ENCODE measurements at regions not wholly inside any gene's neighbourhood (a gene's known extent, or its start where the extent isn't known, plus 50 kb on each side); places are given as distances from the start of the nearest gene placed in this dataset.

DNA sequence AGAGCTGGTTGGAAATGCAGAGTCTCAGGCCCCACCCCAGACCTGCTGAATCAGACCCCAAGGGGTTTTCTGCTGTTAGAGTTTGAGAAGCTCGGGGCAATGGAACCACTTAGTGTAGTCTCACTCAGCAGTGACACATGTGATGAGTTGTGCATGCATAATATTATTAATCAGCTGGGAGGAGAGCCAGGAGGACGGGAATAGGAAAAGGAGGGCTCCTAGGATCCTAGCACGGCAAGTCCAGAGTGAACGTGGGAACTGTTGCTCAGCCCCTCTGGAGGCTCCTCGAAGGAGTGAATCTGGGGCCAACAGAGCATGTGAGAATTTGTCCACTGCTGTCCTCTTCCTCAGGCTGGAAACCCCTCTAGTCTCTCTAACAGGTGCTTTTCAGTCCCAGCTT lies 87.1 kb downstream of the HS1BP3 start:
- no peak overlapping the region for H3K27ac ChIP-seq (ENCODE audit: low read depth)
- no peak for DNase-seq (ENCODE audit: extremely low spot score)
- 81% methylated on average over 5 of the region's 5 CpGs for WGBS
- H3K4me3 ChIP-seq (ENCODE audit: low read depth, low read length) = no peak overlapping the region
- H3K4me1 ChIP-seq (ENCODE audit: insufficient read depth) = no peaks in the 10 kb centered on the region
- H3K36me3 ChIP-seq (ENCODE audit: insufficient read depth) = no peaks in the 10 kb centered on the region

GRCh38 chr2:20565101-20565622 lies 85.7 kb downstream of the HS1BP3 start:
- no peak for DNase-seq (ENCODE audit: extremely low spot score)
- WGBS = 76% methylated on average over 7 of the region's 7 CpGs
- Histone ChIP-seq H3K4me1 (ENCODE audit: insufficient read depth) (no peaks in the 10 kb centered on the region), H3K4me3 (ENCODE audit: low read depth, low read length) (no peak overlapping the region), H3K36me3 (ENCODE audit: insufficient read depth) (no peaks in the 10 kb centered on the region), H3K27ac (ENCODE audit: low read depth) (no peak overlapping the region)

GRCh38 chr2:20565623-20566236 lies 85.2 kb downstream of the HS1BP3 start:
- 76% methylated on average over 8 of the region's 8 CpGs for WGBS
- H3K4me3 ChIP-seq (ENCODE audit: low read depth, low read length) = no peak overlapping the region

GRCh38 chr2:20566331-20566730 lies 84.6 kb downstream of the HS1BP3 start:
- 96% methylated on average over 4 of the region's 4 CpGs for WGBS
- H3K27ac ChIP-seq (ENCODE audit: low read depth) = no peak overlapping the region
- H3K4me3 ChIP-seq (ENCODE audit: low read depth, low read length) = no peak overlapping the region
- no peaks in the 10 kb centered on the region for H3K36me3 ChIP-seq (ENCODE audit: insufficient read depth)
- no peak for DNase-seq (ENCODE audit: extremely low spot score)
- H3K4me1 ChIP-seq (ENCODE audit: insufficient read depth) = no peaks in the 10 kb centered on the region

More at GRCh38 chr2:20565623-20566236, 85.2 kb downstream of the HS1BP3 start:
- DNase-seq (ENCODE audit: extremely low spot score) = no peak
- Histone ChIP-seq H3K27ac (ENCODE audit: low read depth) (no peak overlapping the region), H3K4me1 (ENCODE audit: insufficient read depth) (no peaks in the 10 kb centered on the region), H3K36me3 (ENCODE audit: insufficient read depth) (no peaks in the 10 kb centered on the region)

DNA sequence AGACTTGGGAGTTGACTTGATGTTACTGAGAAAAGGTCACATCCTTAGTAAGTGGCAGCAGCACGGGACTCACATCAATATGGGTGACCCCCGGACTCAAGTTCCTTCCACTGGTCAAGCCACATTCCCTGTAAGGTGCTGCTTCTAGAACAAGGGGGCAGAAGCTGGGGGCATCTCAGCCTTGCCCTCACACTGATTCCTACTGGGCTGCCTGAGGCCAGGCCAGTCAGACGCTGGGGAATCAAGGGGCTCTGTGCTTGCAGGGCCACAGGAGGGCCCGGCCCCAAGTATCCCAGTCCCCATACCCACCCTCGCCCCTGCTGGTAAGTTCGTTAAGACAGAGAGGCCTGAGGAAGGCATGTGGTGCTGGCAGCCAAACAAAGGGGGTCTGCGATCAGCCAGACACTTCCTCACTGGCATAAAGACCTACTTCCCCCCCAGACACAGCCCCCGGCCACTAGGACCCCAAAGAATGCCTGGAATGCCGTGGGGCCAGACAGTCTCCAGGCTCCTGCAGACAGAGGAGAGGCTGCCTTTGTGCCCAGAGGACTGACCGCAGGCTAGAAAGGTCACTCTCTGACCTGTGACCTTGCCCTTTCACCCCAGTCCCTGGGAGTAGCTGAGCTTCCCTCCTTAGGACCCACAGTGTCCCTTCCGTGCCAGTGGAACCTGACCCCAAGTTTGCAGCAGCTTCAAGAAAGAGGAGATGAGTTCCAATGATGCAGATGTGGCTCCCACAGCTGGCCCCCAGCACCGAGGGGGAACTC lies 83.6 kb downstream of the HS1BP3 start:
- Histone ChIP-seq H3K27ac (ENCODE audit: low read depth) (no peak overlapping the region), H3K4me1 (ENCODE audit: insufficient read depth) (no peaks in the 10 kb centered on the region), H3K4me3 (ENCODE audit: low read depth, low read length) (no peak overlapping the region), H3K36me3 (ENCODE audit: insufficient read depth) (no peaks in the 10 kb centered on the region)
- 89% methylated on average over 12 of the region's 12 CpGs for WGBS
- DNase-seq (ENCODE audit: extremely low spot score) = no peak
